ENCODE measurements at regions not wholly inside any gene's neighbourhood (a gene's known extent, or its start where the extent isn't known, plus 50 kb on each side); places are given as distances from the start of the nearest gene placed in this dataset.
"Not testable (repeated sequence)": the region's sequence is repeated elsewhere in the genome, so short reads cannot be mapped to it uniquely, and the experiment has no call there.

- TF ChIP-seq, protein P1, sequence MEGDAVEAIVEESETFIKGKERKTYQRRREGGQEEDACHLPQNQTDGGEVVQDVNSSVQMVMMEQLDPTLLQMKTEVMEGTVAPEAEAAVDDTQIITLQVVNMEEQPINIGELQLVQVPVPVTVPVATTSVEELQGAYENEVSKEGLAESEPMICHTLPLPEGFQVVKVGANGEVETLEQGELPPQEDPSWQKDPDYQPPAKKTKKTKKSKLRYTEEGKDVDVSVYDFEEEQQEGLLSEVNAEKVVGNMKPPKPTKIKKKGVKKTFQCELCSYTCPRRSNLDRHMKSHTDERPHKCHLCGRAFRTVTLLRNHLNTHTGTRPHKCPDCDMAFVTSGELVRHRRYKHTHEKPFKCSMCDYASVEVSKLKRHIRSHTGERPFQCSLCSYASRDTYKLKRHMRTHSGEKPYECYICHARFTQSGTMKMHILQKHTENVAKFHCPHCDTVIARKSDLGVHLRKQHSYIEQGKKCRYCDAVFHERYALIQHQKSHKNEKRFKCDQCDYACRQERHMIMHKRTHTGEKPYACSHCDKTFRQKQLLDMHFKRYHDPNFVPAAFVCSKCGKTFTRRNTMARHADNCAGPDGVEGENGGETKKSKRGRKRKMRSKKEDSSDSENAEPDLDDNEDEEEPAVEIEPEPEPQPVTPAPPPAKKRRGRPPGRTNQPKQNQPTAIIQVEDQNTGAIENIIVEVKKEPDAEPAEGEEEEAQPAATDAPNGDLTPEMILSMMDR (IDR thresholded peaks at IDR 0.05): not testable (repeated sequence)
- TF ChIP-seq POLR2A (IDR thresholded peaks at IDR 0.05): not testable (repeated sequence)
These were observed 137.5 kb downstream of the ZNF648 start for GRCh38 chr1:181924034-181924433.

Measured in right lobe of liver (tissue), 4 donors.